Kidney (tissue), 13 donors: ENCODE measurements at regions not wholly inside any gene's neighbourhood (a gene's known extent, or its start where the extent isn't known, plus 50 kb on each side); places are given as distances from the start of the nearest gene placed in this dataset.

Experiments
- DNase-seq, 5 donors: peaks; one replicate each; pipeline ENCODE4 v3.0.0-alpha.2; 2013 to 2020
- FAIRE-seq: peaks from 2 replicates; lab custom pipeline; 2012; peaks lifted over from hg19 to GRCh38; lab: Jason Lieb, UNC
- H3K27ac ChIP-seq, 2 donors: one replicate each; pipeline ENCODE4 v1.7.0; 2013; ENCODE audit warnings: low read depth in 2 of 2, low read length in 2 of 2, inconsistent platforms in 1 of 2
- H3K27me3 ChIP-seq: one replicate; pipeline ENCODE4 v1.7.1; 2013; ENCODE audit warnings: low read length, inconsistent platforms; ENCODE audit not compliant: control insufficient read depth, insufficient read depth
- H3K36me3 ChIP-seq, 3 donors: one replicate each; pipeline versions ENCODE4 v1.7.0 to v1.7.1; 2013; ENCODE audit warnings: low read length in 3 of 3, control low read depth in 1 of 3, inconsistent platforms in 1 of 3; ENCODE audit not compliant: insufficient read depth in 3 of 3, control insufficient read depth in 2 of 3
- H3K4me1 ChIP-seq, 3 donors: one replicate each; pipeline versions ENCODE4 v1.7.0 to v1.7.1; 2013; ENCODE audit warnings: low read length in 3 of 3, inconsistent platforms in 1 of 3, low read depth in 1 of 3; ENCODE audit not compliant: control insufficient read depth in 2 of 3, insufficient read depth in 2 of 3
- H3K4me3 ChIP-seq, 3 donors: one replicate each; pipeline versions ENCODE4 v1.7.0 to v1.8.1; 2013; ENCODE audit warnings: low read length in 3 of 3, control low read depth in 1 of 3, inconsistent platforms in 1 of 3
- H3K9ac ChIP-seq, 3 donors: one replicate each; pipeline versions ENCODE4 v1.7.0 to v1.7.1; 2013; ENCODE audit warnings: low read length in 3 of 3, control low read depth in 1 of 3, inconsistent platforms in 1 of 3
- H3K9me3 ChIP-seq, 3 donors: one replicate each; pipeline versions ENCODE4 v1.7.0 to v1.7.1; 2013; ENCODE audit warnings: low read length in 3 of 3, control low read depth in 1 of 3, inconsistent platforms in 1 of 3; ENCODE audit not compliant: control insufficient read depth in 2 of 3, insufficient read depth in 1 of 3
- CTCF ChIP-seq: IDR thresholded peaks from 3 replicates; pipeline ENCODE4 v1.5.1; 2012; ENCODE audit warnings: mild to moderate bottlenecking, moderate library complexity, borderline replicate concordance; ENCODE audit not compliant: insufficient read depth; ENCODE audit errors: extremely low read depth
- intact Hi-C: fragments of 100-400 bp; cut with DNase I; formaldehyde crosslinking; loops from one replicate; pipeline ENCODE4 v1.11.1; 2022
- donor health status: control.
- donor health status: control.
- donor health status: control.
- donor health status: control.
- donor health status: control.
- donor health status: DM: yes; HTN: yes; CAD: no.
- donor health status: Normal renal cell carcinoma (clear cell type).

GRCh38 chr16:72380283-72380682 is 208.3 kb upstream of the PMFBP1 start:
- no peaks in the 10 kb centered on the region for H3K36me3 ChIP-seq
- TF ChIP-seq CTCF, result no peak
- FAIRE-seq, result no peak

GRCh38 chr16:72373201-72373600 is 201.2 kb upstream of the PMFBP1 start:
- FAIRE-seq, result no peak

More at GRCh38 chr16:72380283-72380682, 208.3 kb upstream of the PMFBP1 start:
- Histone ChIP-seq H3K4me3 (peak overlapping the region in 2 of 3 donors; percentile 11 to 31), H3K27ac (peak overlapping the region; percentile 17 to 22), H3K27me3 (no peaks in the 10 kb centered on the region), H3K9me3 (no peaks in the 10 kb centered on the region), H3K4me1 (peaks cover 0 to 9% (median 0%) of the 10 kb centered on the region in 3 donors), H3K9ac (no peak overlapping the region)
- intact Hi-C loops, result no loop called here
- peak in 2 of 5 donors; percentile 11 to 12 for DNase-seq

GRCh38 chr16:72372087-72373045 is 200.4 kb upstream of the PMFBP1 start:
- no peaks in the 10 kb centered on the region for H3K36me3 ChIP-seq
- H3K9me3 ChIP-seq, result no peaks in the 10 kb centered on the region
- peak in 4 of 5 donors; percentile 30 to 71 (median 48) for DNase-seq
- peaks cover 4 to 14% (median 12%) of the 10 kb centered on the region in 3 donors for H3K4me1 ChIP-seq
- H3K9ac ChIP-seq, result peak overlapping the region in 1 of 3 donors; percentile 22
- H3K27me3 ChIP-seq, result no peaks in the 10 kb centered on the region
- H3K4me3 ChIP-seq, result peak overlapping the region in 1 of 3 donors; percentile 18
- intact Hi-C loops, result no loop called here
- peak overlapping the region; percentile 20 to 66 for H3K27ac ChIP-seq
- no peak for FAIRE-seq
- TF ChIP-seq CTCF, result no peak

More at GRCh38 chr16:72373201-72373600, 201.2 kb upstream of the PMFBP1 start:
- Histone ChIP-seq H3K27me3 (no peaks in the 10 kb centered on the region), H3K9ac (no peak overlapping the region), H3K36me3 (no peaks in the 10 kb centered on the region), H3K9me3 (no peaks in the 10 kb centered on the region), H3K27ac (no peak overlapping the region), H3K4me1 (peaks cover 4 to 14% (median 12%) of the 10 kb centered on the region in 3 donors), H3K4me3 (no peak overlapping the region)
- no peak for TF ChIP-seq CTCF
- intact Hi-C loops, result no loop called here
- no peak for DNase-seq
